ENCODE measurements at regions not wholly inside any gene's neighbourhood (a gene's known extent, or its start where the extent isn't known, plus 50 kb on each side); places are given as distances from the start of the nearest gene placed in this dataset.

- intact Hi-C loops (cut with micrococcal nuclease) = no loop called here
- Histone ChIP-seq H3K36me3 (no peaks in the 10 kb centered on the region), H3K27ac (replicated peaks) (no peak overlapping the region), H3K4me3 (no peak overlapping the region), H3K4me1 (no peaks in the 10 kb centered on the region), H3K9me3 (replicated peaks) (no peaks in the 10 kb centered on the region), H3K27me3 (ENCODE audit: low read depth) (no peaks in the 10 kb centered on the region)
- TF ChIP-seq CTCF (IDR thresholded peaks at IDR 0.05; ENCODE audit: borderline replicate concordance) = no peak
- DNase-seq = no peak
Measured at GRCh38 chr15:31247404-31247803, 79.2 kb upstream of the KLF13 start.

GRCh38 chr15:31248263-31248662 is 78.4 kb upstream of the KLF13 start:
- Histone ChIP-seq H3K4me3 (no peak overlapping the region), H3K4me1 (no peaks in the 10 kb centered on the region), H3K27me3 (ENCODE audit: low read depth) (no peaks in the 10 kb centered on the region), H3K9me3 (replicated peaks) (no peaks in the 10 kb centered on the region), H3K36me3 (no peaks in the 10 kb centered on the region), H3K27ac (replicated peaks) (no peak overlapping the region)
- intact Hi-C loops (cut with micrococcal nuclease) = no loop called here
- no peak for TF ChIP-seq CTCF (IDR thresholded peaks at IDR 0.05; ENCODE audit: borderline replicate concordance)
- DNase-seq = no peak

- Histone ChIP-seq H3K4me3 (no peak overlapping the region), H3K4me1 (no peaks in the 10 kb centered on the region), H3K27me3 (ENCODE audit: low read depth) (no peaks in the 10 kb centered on the region), H3K36me3 (no peaks in the 10 kb centered on the region), H3K27ac (replicated peaks) (no peak overlapping the region), H3K9me3 (replicated peaks) (no peaks in the 10 kb centered on the region)
- no peak for DNase-seq
- no peak for TF ChIP-seq CTCF (IDR thresholded peaks at IDR 0.05; ENCODE audit: borderline replicate concordance)
- intact Hi-C loops (cut with micrococcal nuclease) = no loop called here
Measured at GRCh38 chr15:31248951-31249350, 77.7 kb upstream of the KLF13 start.

- H3K4me1 ChIP-seq = peaks cover 2% of the 10 kb centered on the region
- no peak overlapping the region for H3K27ac ChIP-seq (replicated peaks)
- no peak for DNase-seq
- H3K27me3 ChIP-seq (ENCODE audit: low read depth) = no peaks in the 10 kb centered on the region
- no peak overlapping the region for H3K4me3 ChIP-seq
- intact Hi-C loops (cut with micrococcal nuclease) = no loop called here
- no peaks in the 10 kb centered on the region for H3K9me3 ChIP-seq (replicated peaks)
- TF ChIP-seq CTCF (IDR thresholded peaks at IDR 0.05; ENCODE audit: borderline replicate concordance) = no peak
- no peaks in the 10 kb centered on the region for H3K36me3 ChIP-seq
Measured at GRCh38 chr15:31250033-31250432, 76.6 kb upstream of the KLF13 start.

GRCh38 chr15:31251165-31251564 is 75.5 kb upstream of the KLF13 start:
- H3K27me3 ChIP-seq (ENCODE audit: low read depth) = no peaks in the 10 kb centered on the region
- DNase-seq = no peak
- intact Hi-C loops (cut with micrococcal nuclease) = no loop called here
- H3K36me3 ChIP-seq = no peaks in the 10 kb centered on the region
- H3K27ac ChIP-seq (replicated peaks) = no peak overlapping the region
- H3K9me3 ChIP-seq (replicated peaks) = no peaks in the 10 kb centered on the region
- peaks cover 6% of the 10 kb centered on the region for H3K4me1 ChIP-seq
- no peak overlapping the region for H3K4me3 ChIP-seq
- TF ChIP-seq CTCF (IDR thresholded peaks at IDR 0.05; ENCODE audit: borderline replicate concordance) = no peak

Measured in left ventricle myocardium inferior (tissue), 1 donor.